OCI-LY7 (cell line): ENCODE measurements at regions not wholly inside any gene's neighbourhood (a gene's known extent, or its start where the extent isn't known, plus 50 kb on each side); places are given as distances from the start of the nearest gene placed in this dataset.

ENCODE experiments used
- BruUV-seq: library from RNA; stranded (reverse); fragments of 400-500 nt; replicated peaks from 2 replicates; lab custom pipeline; 2021; lab: Mats Ljungman, UMichigan
- CTCF ChIA-PET: fragments of 300-600 bp; sonication (Branson Sonifier 250); formaldehyde crosslinking; loops from one replicate; lab custom pipeline; 2022; ENCODE audit warnings: antibody characterized with exemption; ENCODE audit not compliant: unreplicated experiment; lab: Charles Lee
- POLR2A ChIA-PET: fragments of 300-600 bp; sonication (Branson Sonifier 250); formaldehyde crosslinking; loops from one replicate; lab custom pipeline; 2022; ENCODE audit warnings: antibody characterized with exemption; lab: Charles Lee
- DNase-seq: peaks from one replicate; pipeline ENCODE4 v3.0.0-alpha.2; 2015; ENCODE audit warnings: low spot score
- H2AFZ ChIP-seq: fragments of 200-600 bp; sonication (generic), shearing (Covaris generic); 2 replicates; pipeline ENCODE4 v1.6.1; 2014; ENCODE audit warnings: mild to moderate bottlenecking, antibody characterized with exemption, low read length, moderate library complexity
- H3K27ac ChIP-seq: fragments of 200-600 bp; sonication (generic); 2 replicates; pipeline ENCODE4 v1.5.1; 2014; ENCODE audit warnings: mixed run types, low read depth, mild to moderate bottlenecking, moderate library complexity, low read length, inconsistent platforms; ENCODE audit not compliant: poor library complexity, severe bottlenecking
- H3K36me3 ChIP-seq: fragments of 200-600 bp; sonication (generic); 2 replicates; pipeline ENCODE4 v1.6.1; 2014; ENCODE audit warnings: mild to moderate bottlenecking, antibody characterized with exemption, low read length, moderate library complexity, mixed read lengths; ENCODE audit not compliant: insufficient read depth
- H3K4me1 ChIP-seq: fragments of 200-600 bp; sonication (generic); 2 replicates; pipeline ENCODE4 v1.5.1; 2014; ENCODE audit warnings: mild to moderate bottlenecking, low read length; ENCODE audit not compliant: insufficient read depth, poor library complexity, severe bottlenecking
- H3K4me2 ChIP-seq: fragments of 200-600 bp; sonication (generic); 2 replicates; pipeline ENCODE4 v1.6.1; 2014; ENCODE audit warnings: mild to moderate bottlenecking, low read length
- H3K4me3 ChIP-seq: fragments of 200-600 bp; sonication (generic); 2 replicates; pipeline ENCODE4 v1.5.1; 2014; ENCODE audit warnings: mild to moderate bottlenecking, low read depth, low read length; ENCODE audit not compliant: poor library complexity, severe bottlenecking
- H3K79me2 ChIP-seq: fragments of 200-600 bp; sonication (generic); 2 replicates; pipeline ENCODE4 v1.6.1; 2016; ENCODE audit warnings: low read depth, mild to moderate bottlenecking, low read length, moderate library complexity, mixed read lengths; ENCODE audit not compliant: insufficient read depth
- H3K9me2 ChIP-seq: fragments of 200-600 bp; sonication (generic); 2 replicates; pipeline ENCODE4 v1.6.1; 2016; ENCODE audit warnings: mild to moderate bottlenecking, low read length, mixed read lengths; ENCODE audit not compliant: insufficient read depth
- H3K9me3 ChIP-seq: fragments of 200-600 bp; sonication (generic); 2 replicates; pipeline ENCODE4 v1.6.1; 2014; ENCODE audit warnings: mild to moderate bottlenecking, mixed run types, low read length, mixed read lengths
- H4K20me1 ChIP-seq: fragments of 200-600 bp; sonication (generic); 2 replicates; pipeline ENCODE4 v1.6.1; 2014; ENCODE audit warnings: mild to moderate bottlenecking, antibody characterized with exemption, low read length, moderate library complexity, mixed read lengths; ENCODE audit not compliant: insufficient read depth
- CTCF ChIP-seq: fragments of 200-600 bp; sonication (generic); conservative IDR thresholded peaks from 2 replicates; pipeline ENCODE4 v1.5.1; 2014; ENCODE audit warnings: mild to moderate bottlenecking, antibody characterized with exemption, low read length, moderate library complexity, mixed read lengths
- EZH2phosphoT487 ChIP-seq: fragments of 200-600 bp; sonication (generic); IDR thresholded peaks from 2 replicates; pipeline ENCODE4 v1.6.1; 2018; ENCODE audit warnings: low read depth, borderline replicate concordance, mild to moderate bottlenecking, mixed run types, antibody characterized with exemption, low read length, moderate library complexity, mixed read lengths
- intact Hi-C: fragments of 100-400 bp; cut with micrococcal nuclease; formaldehyde crosslinking; loops from one replicate; pipeline ENCODE4 v1.10.0; 2022; ENCODE audit not compliant: unreplicated experiment

- CTCF ChIA-PET: no interaction called here
- POLR2A ChIA-PET: no interaction called here
- Histone ChIP-seq H3K9me2 (no peaks in the 10 kb centered on the region), H3K27ac (no peak overlapping the region), H3K9me3 (no peaks in the 10 kb centered on the region), H2AFZ (no peak overlapping the region), H3K4me2 (no peak overlapping the region), H3K36me3 (no peaks in the 10 kb centered on the region), H3K4me3 (no peak overlapping the region), H3K79me2 (no peaks in the 10 kb centered on the region), H4K20me1 (no peaks in the 10 kb centered on the region), H3K4me1 (no peaks in the 10 kb centered on the region)
- intact Hi-C loops: no loop called here
- BruUV-seq: no TSS peak
- DNase-seq: no peak
- TF ChIP-seq EZH2phosphoT487: no peak
- TF ChIP-seq CTCF: no peak
These were observed 935.0 kb upstream of the INTU start for GRCh38 chr4:126697748-126698147.

- no peak overlapping the region for H3K4me3 ChIP-seq
- ChIA-PET CTCF (no interaction called here), POLR2A (no interaction called here)
- H3K27ac ChIP-seq: no peak overlapping the region
- no peaks in the 10 kb centered on the region for H3K9me3 ChIP-seq
- intact Hi-C loops: no loop called here
- H3K36me3 ChIP-seq: no peaks in the 10 kb centered on the region
- TF ChIP-seq CTCF (no peak), EZH2phosphoT487 (no peak)
- no peaks in the 10 kb centered on the region for H3K79me2 ChIP-seq
- BruUV-seq: no TSS peak
- no peak overlapping the region for H2AFZ ChIP-seq
- no peaks in the 10 kb centered on the region for H3K9me2 ChIP-seq
- no peak for DNase-seq
- no peaks in the 10 kb centered on the region for H3K4me1 ChIP-seq
- no peak overlapping the region for H3K4me2 ChIP-seq
- H4K20me1 ChIP-seq: no peaks in the 10 kb centered on the region
These were observed 934.5 kb upstream of the INTU start for GRCh38 chr4:126698224-126698623.

- Histone ChIP-seq H3K79me2 (no peaks in the 10 kb centered on the region), H2AFZ (no peak overlapping the region), H3K9me3 (no peaks in the 10 kb centered on the region), H3K4me2 (no peak overlapping the region), H3K36me3 (no peaks in the 10 kb centered on the region), H3K9me2 (no peaks in the 10 kb centered on the region), H3K4me3 (no peak overlapping the region), H4K20me1 (no peaks in the 10 kb centered on the region), H3K27ac (no peak overlapping the region), H3K4me1 (no peaks in the 10 kb centered on the region)
- POLR2A ChIA-PET: no interaction called here
- DNase-seq: no peak
- TF ChIP-seq EZH2phosphoT487: no peak
- no peak for TF ChIP-seq CTCF
- BruUV-seq: no TSS peak
- intact Hi-C loops: no loop called here
- CTCF ChIA-PET: no interaction called here
These were observed 931.0 kb upstream of the INTU start for GRCh38 chr4:126701756-126702155.
